Esophagus muscularis mucosa (tissue), 4 donors: ENCODE measurements at regions not wholly inside any gene's neighbourhood (a gene's known extent, or its start where the extent isn't known, plus 50 kb on each side); places are given as distances from the start of the nearest gene placed in this dataset.

ENCODE experiments used
- DNase-seq: peaks from one replicate; pipeline ENCODE4 v3.0.0-alpha.2; 2017; ENCODE audit errors: extremely low spot score
- H3K27ac ChIP-seq, 4 donors: fragments of 200-600 bp; sonication (generic); replicated peaks in 1 of 4; 1 replicate in 3 of 4; 2 replicates in 1 of 4; pipeline ENCODE4 v1.5.1; 2016 to 2019; ENCODE audit warnings: mild to moderate bottlenecking in 1 of 4
- H3K27me3 ChIP-seq, 4 donors: fragments of 200-600 bp; sonication (generic); one replicate each; pipeline versions ENCODE4 v1.5.1 to v1.6.0; 2016 to 2019
- H3K36me3 ChIP-seq, 4 donors: fragments of 200-600 bp; sonication (generic); one replicate each; pipeline ENCODE4 v1.5.1; 2016 to 2019
- H3K4me1 ChIP-seq, 4 donors: fragments of 200-600 bp; sonication (generic); one replicate each; pipeline ENCODE4 v1.5.1; 2016 to 2019
- H3K4me3 ChIP-seq, 4 donors: fragments of 200-600 bp; sonication (generic); 1 replicate in 2 of 4; 2 replicates in 2 of 4; pipeline ENCODE4 v1.5.1; 2016 to 2019; ENCODE audit warnings: mild to moderate bottlenecking in 4 of 4, moderate library complexity in 1 of 4
- H3K9me3 ChIP-seq, 4 donors: fragments of 200-600 bp; sonication (generic); 1 replicate in 3 of 4; 2 replicates in 1 of 4; pipeline ENCODE4 v1.5.1; 2016 to 2019
- EP300 ChIP-seq: sonication (generic); formaldehyde crosslinking; IDR thresholded peaks from one replicate; pipeline ENCODE4 v1.6.1; 2017; ENCODE audit warnings: antibody characterized with exemption
- POLR2A ChIP-seq: fragments of 450-650 bp; IDR thresholded peaks from one replicate; pipeline ENCODE4 v1.6.1; 2017; ENCODE audit warnings: antibody characterized with exemption, moderate library complexity, mild to moderate bottlenecking, low read depth
- POLR2AphosphoS5 ChIP-seq, 2 donors: sonication (generic); formaldehyde crosslinking; IDR thresholded peaks; one replicate each; pipeline ENCODE4 v1.6.1; 2017; ENCODE audit warnings: antibody characterized with exemption in 2 of 2
- WGBS: methylation state at CpG from one replicate; pipeline ENCODE4 v1.1.5; 2018; 5-methylcytosine and 5-hydroxymethylcytosine counted together
- intact Hi-C: fragments of 100-400 bp; cut with DNase I; formaldehyde crosslinking; loops from one replicate; pipeline ENCODE4 v1.15.1; 2023
- TF ChIP-seq, protein P1 (sequence below), 3 experiments: fragments of 200-600 bp in 2 of 3; fragments of 450-650 bp in 1 of 3; sonication (generic) in 2 of 3; IDR thresholded peaks; one replicate each; pipeline ENCODE4 v1.5.1; 2017 to 2019; ENCODE audit warnings: antibody characterized with exemption in 3 of 3, mild to moderate bottlenecking in 2 of 3, moderate library complexity in 1 of 3

DNA sequence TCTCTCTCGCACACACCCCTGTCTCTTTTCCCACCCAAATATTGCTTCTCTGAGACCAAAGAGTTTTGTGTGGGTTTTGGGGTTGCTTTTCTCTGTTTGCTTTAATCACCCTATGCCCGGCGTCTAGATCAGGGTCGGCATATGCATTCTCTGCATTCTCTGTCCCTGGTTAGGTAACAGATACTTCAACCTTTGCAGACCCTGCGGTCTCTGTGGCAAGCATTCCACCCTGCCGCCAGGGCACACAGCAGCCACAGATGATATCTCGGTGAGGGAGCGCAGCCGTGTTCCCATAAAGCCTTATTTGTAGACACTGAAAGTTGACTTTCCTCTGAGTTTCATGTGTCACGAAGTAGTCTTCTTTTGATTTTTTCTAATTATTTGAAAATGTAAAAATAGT is 110.4 kb upstream of the FZD10 start:
- H3K36me3 ChIP-seq = no peaks in the 10 kb centered on the region
- WGBS = 74% methylated on average over 10 of the region's 10 CpGs
- H3K4me3 ChIP-seq = no peak overlapping the region
- DNase-seq = no peak
- no peak overlapping the region for H3K27ac ChIP-seq
- no peaks in the 10 kb centered on the region for H3K9me3 ChIP-seq
- intact Hi-C loops = no loop called here
- no peaks in the 10 kb centered on the region for H3K4me1 ChIP-seq
- TF ChIP-seq, protein P1, sequence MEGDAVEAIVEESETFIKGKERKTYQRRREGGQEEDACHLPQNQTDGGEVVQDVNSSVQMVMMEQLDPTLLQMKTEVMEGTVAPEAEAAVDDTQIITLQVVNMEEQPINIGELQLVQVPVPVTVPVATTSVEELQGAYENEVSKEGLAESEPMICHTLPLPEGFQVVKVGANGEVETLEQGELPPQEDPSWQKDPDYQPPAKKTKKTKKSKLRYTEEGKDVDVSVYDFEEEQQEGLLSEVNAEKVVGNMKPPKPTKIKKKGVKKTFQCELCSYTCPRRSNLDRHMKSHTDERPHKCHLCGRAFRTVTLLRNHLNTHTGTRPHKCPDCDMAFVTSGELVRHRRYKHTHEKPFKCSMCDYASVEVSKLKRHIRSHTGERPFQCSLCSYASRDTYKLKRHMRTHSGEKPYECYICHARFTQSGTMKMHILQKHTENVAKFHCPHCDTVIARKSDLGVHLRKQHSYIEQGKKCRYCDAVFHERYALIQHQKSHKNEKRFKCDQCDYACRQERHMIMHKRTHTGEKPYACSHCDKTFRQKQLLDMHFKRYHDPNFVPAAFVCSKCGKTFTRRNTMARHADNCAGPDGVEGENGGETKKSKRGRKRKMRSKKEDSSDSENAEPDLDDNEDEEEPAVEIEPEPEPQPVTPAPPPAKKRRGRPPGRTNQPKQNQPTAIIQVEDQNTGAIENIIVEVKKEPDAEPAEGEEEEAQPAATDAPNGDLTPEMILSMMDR (IDR thresholded peaks at IDR 0.05) = no peak
- TF ChIP-seq POLR2A (no peak), POLR2AphosphoS5 (IDR thresholded peaks at IDR 0.05) (no peak), EP300 (no peak)
- peaks cover 0 to 83% (median 2%) of the 10 kb centered on the region in 4 donors for H3K27me3 ChIP-seq

- intact Hi-C loops = no loop called here
- Histone ChIP-seq H3K27me3 (peaks cover 0 to 76% (median 2%) of the 10 kb centered on the region in 4 donors), H3K4me3 (no peak overlapping the region), H3K36me3 (no peaks in the 10 kb centered on the region), H3K9me3 (no peaks in the 10 kb centered on the region), H3K27ac (no peak overlapping the region), H3K4me1 (no peaks in the 10 kb centered on the region)
- DNase-seq = no peak
- WGBS = 30% methylated on average over 10 of the region's 10 CpGs
- TF ChIP-seq, protein P1 (IDR thresholded peaks at IDR 0.05) = no peak
- TF ChIP-seq POLR2AphosphoS5 (IDR thresholded peaks at IDR 0.05) = no peak
- TF ChIP-seq EP300 = no peak
Measured at GRCh38 chr12:130053651-130054069, 108.6 kb upstream of the FZD10 start.

GRCh38 chr12:130054803-130055202 is 107.5 kb upstream of the FZD10 start:
- no peaks in the 10 kb centered on the region for H3K9me3 ChIP-seq
- H3K4me1 ChIP-seq = no peaks in the 10 kb centered on the region
- H3K36me3 ChIP-seq = no peaks in the 10 kb centered on the region
- WGBS = 81% methylated on average over 5 of the region's 5 CpGs
- intact Hi-C loops = no loop called here
- TF ChIP-seq EP300 (no peak), POLR2AphosphoS5 (IDR thresholded peaks at IDR 0.05) (no peak), POLR2A (no peak)
- TF ChIP-seq, protein P1 (IDR thresholded peaks at IDR 0.05) = no peak
- H3K4me3 ChIP-seq = no peak overlapping the region
- no peak overlapping the region for H3K27ac ChIP-seq
- no peak for DNase-seq
- H3K27me3 ChIP-seq = peaks cover 0 to 74% (median 2%) of the 10 kb centered on the region in 4 donors

GRCh38 chr12:130058926-130059472 is 103.3 kb upstream of the FZD10 start:
- DNase-seq = no peak
- 78% methylated on average over 11 of the region's 13 CpGs for WGBS
- H3K36me3 ChIP-seq = no peaks in the 10 kb centered on the region
- TF ChIP-seq POLR2AphosphoS5 (IDR thresholded peaks at IDR 0.05) = no peak
- TF ChIP-seq EP300 = no peak
- no peak for TF ChIP-seq POLR2A
- TF ChIP-seq, protein P1 (IDR thresholded peaks at IDR 0.05) = no peak
- H3K4me3 ChIP-seq = no peak overlapping the region
- peaks cover 0 to 52% (median 0%) of the 10 kb centered on the region in 4 donors for H3K27me3 ChIP-seq
- H3K9me3 ChIP-seq = no peaks in the 10 kb centered on the region
- no peaks in the 10 kb centered on the region for H3K4me1 ChIP-seq
- intact Hi-C loops = no loop called here
- no peak overlapping the region for H3K27ac ChIP-seq

DNA sequence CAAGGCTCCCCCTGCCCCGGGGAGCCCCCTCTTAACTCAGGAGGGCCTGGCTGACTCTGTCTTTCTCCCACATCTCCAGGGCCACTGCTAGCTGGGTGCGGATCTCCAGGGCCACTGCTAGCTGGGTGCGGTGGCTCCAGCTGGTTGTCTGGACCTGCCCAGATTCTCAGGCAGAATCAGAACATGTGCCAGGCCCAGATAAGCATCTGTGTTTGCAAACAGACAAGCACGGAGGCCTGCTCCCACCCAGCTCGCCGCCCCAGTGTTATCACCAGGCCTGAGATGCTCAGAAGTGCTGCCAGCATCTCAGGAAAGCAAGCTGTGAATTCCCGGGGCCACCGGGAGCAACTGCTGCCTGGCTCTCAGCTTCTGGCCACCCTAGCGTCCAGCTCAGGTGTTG is 98.4 kb upstream of the FZD10 start:
- 88% methylated on average over 2 of the region's 9 CpGs for WGBS
- Histone ChIP-seq H3K4me3 (no peak overlapping the region), H3K27me3 (peaks cover 0 to 32% (median 0%) of the 10 kb centered on the region in 4 donors), H3K27ac (no peak overlapping the region), H3K4me1 (no peaks in the 10 kb centered on the region), H3K9me3 (no peaks in the 10 kb centered on the region), H3K36me3 (no peaks in the 10 kb centered on the region)
- DNase-seq = no peak
- TF ChIP-seq POLR2AphosphoS5 (IDR thresholded peaks at IDR 0.05) (no peak), EP300 (no peak), POLR2A (no peak)
- TF ChIP-seq, protein P1 (IDR thresholded peaks at IDR 0.05) = no peak
- intact Hi-C loops = no loop called here
